ENCODE measurements at regions not wholly inside any gene's neighbourhood (a gene's known extent, or its start where the extent isn't known, plus 50 kb on each side); places are given as distances from the start of the nearest gene placed in this dataset.

DNA sequence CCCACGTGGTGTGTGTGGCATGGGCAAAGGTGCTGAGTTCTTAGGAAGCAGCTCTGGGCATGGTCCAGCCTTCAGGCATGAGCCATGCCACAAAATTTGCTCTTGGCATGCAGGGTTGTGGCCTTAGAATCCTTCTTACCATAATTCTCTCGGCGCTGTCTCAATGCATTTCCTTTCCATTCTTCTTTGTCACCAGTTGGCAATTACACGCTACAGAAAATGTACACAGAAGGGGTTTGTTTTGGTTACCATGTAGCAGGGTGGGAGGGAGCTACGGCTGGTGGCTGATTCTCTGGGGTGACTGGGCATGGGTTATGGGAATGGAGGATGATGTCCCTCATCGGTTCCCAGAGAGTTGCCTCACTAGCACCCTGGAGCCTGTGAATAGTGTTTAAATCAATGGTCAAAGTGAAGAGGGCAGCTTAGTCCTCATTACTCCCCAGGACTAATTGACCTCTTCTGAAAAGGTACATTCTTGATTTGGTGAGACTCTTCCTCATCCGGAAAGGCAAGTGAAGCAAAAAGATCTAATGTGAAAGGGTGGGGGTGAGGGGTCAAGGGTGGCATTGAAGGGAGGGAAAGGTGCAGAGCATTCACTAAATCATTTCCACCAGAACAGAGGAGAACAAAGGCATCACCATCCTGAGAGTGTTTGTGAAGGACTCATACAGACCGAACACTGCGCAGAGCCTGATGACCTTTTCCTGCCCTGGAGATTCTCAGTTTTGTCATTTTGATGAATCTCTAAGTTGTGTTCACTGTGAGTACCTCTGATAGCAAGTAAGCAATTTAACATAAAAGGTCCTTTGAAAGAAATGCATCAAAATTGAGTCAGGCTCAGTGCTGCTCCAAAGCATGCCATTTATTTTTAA, 199.8 kb upstream of the SFRP2 start:
- no peak for DNase-seq (ENCODE audit: low spot score)

DNA sequence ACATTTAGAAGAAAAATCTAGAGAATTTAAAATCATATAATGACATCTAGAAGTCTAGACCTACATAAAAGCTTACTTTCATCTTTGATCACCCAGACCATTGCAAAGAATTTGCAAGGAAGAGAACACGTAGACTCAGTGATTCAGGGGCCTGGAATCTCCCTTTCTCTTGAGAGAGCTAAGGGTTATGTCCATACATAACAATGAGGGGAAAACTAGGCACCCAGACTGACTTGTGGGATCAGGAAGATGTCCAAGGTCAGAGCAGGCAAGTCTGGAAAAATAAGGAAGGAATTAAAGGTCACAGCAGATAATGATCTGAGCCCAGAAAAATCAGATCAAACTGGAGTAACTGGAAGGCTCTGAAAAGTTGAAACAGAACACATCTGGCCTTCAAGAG, 198.4 kb upstream of the SFRP2 start:
- DNase-seq (ENCODE audit: low spot score), result no peak

GRCh38 chr4:153976954-153977353, 188.1 kb upstream of the SFRP2 start:
- no peak for DNase-seq (ENCODE audit: low spot score)

DNA sequence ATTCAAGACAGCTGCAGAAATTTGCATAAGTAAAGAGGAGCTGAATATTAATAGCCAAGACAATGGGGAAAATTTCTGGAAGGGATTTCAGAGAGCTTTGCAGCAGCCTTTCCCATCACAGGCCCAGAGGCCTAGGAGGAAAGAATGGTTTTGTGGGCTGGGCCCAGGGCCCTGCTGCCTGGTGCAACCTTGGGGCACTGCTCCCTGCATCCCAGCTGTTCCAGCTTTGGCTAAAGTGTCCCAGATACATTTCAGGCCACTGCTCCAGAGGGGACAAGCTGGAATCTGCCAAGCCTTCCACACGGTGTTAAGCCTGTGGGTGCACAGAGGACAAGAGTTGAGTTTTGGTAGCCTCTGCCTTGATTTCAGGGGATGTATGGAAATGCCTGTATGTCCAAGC, 185.6 kb upstream of the SFRP2 start:
- DNase-seq (ENCODE audit: low spot score), result no peak

GRCh38 chr4:153973942-153974341, 185.1 kb upstream of the SFRP2 start:
- DNase-seq (ENCODE audit: low spot score), result no peak

DNA sequence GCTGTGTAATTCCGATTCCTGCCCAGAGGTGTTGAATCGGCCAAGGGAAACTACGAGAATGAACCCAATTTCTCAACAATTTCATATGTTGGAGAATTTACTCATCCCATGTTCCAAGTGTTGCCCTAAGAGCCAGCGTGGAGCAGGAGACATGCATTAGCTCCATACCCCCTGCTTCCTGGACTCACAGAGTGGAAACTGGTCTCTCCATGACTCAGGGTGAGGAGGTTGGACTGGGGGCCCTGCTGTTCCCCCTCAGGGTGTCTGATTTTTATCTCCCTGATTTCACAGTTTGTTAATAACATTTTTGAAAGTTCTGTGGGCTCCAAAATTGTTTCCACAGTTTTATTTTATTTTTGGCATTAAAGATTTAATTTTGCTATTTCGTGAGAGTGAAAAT, 183.0 kb upstream of the SFRP2 start:
- DNase-seq (ENCODE audit: low spot score), result no peak

DNA sequence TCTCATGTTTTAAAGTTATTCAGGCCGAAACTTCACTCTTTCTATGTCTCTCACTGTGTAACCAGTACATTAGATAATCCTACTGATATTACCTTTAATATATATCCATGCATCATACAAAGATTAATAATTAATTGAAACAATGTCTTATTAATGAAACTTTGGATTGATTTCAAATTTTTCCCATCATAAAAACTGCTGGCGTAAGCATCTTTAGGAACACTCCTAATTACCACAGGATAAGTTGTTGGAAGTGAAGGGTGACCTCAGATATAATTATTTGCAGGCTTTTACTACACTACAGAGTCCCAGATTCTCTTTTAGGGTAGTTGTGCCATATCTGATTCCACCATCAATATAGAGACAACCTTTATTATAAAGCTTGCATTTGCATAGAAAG, 181.3 kb upstream of the SFRP2 start:
- no peak for DNase-seq (ENCODE audit: low spot score)

DNA sequence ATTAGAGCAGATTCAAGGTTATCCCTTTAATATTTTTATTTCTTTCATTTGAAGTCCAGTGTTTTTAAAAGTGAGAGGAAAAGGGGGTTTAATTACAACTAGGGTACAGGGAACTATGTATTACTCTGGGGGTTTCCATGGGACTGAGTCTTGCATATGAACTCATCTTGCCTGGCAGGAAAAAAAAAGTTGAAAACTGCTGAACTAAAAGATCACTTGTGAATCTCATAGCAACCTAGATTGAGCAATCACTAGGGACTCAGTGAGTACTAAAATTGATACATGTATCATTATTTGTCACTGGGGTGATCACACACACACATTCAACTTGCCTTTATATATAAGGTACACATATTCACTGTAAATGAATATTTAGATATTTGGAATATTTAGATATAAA, 180.7 kb upstream of the SFRP2 start:
- DNase-seq (ENCODE audit: low spot score), result no peak

DNA sequence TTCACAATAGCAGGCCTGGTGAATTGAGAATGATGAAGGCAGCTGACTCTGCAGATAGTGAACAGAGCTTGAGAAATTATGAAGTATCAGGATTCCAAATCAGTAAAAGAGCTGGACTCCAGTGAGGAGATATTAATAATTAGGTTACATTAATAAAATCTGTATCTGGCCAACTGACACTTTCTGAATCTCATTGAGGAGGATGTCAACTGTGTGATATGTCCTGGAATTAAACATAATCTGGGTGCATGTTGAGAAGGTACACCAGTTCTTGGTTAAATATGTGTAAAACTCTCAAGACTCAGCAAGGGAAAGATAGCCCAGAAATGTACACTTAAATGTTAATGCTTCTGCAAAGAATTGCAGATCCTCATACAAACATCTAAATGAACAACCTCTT, 177.8 kb upstream of the SFRP2 start:
- no peak for DNase-seq (ENCODE audit: low spot score)

DNA sequence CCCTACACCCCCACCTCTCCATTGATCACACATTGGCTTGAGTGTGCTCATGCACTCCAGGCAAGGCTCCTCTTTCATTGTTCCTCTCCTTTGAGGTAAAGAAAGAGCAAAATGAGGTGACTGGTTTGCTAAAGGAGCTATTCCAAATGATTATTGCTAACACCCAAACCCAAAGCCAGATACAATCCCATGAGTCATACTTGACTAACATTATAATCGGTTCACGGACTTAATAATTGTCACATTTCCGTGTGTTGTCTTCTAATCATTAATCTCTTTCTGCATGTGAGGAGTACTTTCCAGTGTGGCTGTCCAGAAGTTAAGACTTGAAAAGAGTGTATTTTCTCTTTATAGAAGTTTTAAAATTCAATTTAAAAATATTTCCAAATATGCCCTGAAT, 174.3 kb upstream of the SFRP2 start:
- no peak for DNase-seq (ENCODE audit: low spot score)

DNA sequence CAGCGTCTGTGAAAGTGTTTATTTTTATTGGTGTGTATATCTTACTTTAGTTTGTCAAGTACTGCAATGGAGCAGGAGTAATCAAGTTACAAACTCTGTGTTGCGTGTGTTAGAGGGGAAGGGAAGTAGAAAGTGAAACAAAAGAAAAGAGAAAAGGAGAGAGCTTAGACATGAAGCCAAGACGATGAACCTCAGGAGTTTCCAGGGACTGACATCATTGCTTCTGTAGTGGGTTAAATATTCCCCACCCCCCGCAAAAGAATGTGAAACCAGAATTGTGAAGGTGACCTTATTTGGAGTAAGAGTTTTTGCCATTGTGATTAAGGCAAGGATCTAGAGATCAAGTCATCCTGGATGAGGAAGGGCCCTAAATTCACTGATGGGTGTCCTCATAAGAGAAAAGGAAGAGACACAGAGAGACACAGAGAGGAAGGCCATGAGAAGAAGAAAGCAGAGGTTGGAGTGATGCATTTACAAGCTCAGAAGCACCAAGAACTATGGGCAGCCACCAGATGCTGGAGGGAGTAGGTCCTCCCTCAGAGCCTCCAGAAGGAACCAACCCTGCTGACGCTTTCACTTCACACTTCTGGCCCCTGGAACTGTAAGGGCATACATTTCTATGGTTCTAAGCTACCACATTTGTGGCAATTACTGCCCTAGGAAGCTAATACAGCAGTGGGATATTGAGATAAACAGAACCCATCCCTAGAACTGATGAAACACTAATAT, 173.6 kb upstream of the SFRP2 start:
- DNase-seq (ENCODE audit: low spot score), result no peak

DNA sequence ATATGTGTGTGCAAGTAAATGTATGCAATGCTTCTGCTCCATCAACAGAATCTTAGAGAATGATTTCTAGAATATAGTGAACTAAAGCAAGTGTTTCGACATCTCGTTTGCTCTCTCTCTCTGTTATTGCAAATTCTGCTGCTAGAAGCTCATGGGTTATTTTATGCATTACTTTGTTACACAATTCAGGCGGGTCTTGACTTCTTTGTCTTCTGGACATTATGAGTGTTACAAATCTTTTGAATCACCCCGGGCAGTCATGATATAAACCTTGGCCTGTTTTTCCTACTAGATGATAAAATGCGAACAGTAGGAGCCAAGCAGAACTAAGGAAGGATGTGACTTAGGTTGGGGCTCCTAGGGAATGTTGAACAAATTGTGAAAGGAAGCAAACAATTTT, 166.4 kb upstream of the SFRP2 start:
- DNase-seq (ENCODE audit: low spot score), result no peak

- DNase-seq (ENCODE audit: low spot score), result no peak
Measured at GRCh38 chr4:153954654-153955053, 165.8 kb upstream of the SFRP2 start.

- peak; percentile 83 for DNase-seq (ENCODE audit: low spot score)
Measured at GRCh38 chr4:153950100-153950979, 161.5 kb upstream of the SFRP2 start.

GRCh38 chr4:153948041-153948440, 159.2 kb upstream of the SFRP2 start:
- DNase-seq (ENCODE audit: low spot score), result no peak

GRCh38 chr4:153947124-153947523, 158.2 kb upstream of the SFRP2 start:
- no peak for DNase-seq (ENCODE audit: low spot score)

GRCh38 chr4:153945704-153946103, 156.8 kb upstream of the SFRP2 start:
- no peak for DNase-seq (ENCODE audit: low spot score)

- DNase-seq (ENCODE audit: low spot score), result no peak
Measured at GRCh38 chr4:153943738-153944415, 155.0 kb upstream of the SFRP2 start.

DNA sequence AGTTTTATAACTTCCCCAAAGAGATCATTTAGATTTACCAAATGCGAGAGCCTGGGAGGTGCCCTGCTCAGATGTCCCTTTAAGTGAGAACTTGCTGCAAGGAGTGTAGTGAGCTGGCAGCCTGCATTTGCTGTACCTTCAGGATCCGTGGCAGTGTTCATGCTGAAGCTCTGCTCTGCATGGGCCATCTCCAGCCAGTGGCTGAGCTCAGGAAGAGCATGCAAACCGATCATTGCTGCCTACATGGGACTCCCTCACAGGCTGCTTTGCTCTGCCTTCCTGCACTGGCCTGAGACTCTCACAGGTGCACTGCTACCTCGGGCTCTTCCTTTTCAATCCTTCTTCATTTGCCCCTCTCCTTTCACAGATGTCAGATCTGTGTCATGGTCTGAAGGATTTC, 152.0 kb upstream of the SFRP2 start:
- DNase-seq (ENCODE audit: low spot score), result no peak

- DNase-seq (ENCODE audit: low spot score), result no peak
Measured at GRCh38 chr4:153939570-153939969, 150.7 kb upstream of the SFRP2 start.

DNA sequence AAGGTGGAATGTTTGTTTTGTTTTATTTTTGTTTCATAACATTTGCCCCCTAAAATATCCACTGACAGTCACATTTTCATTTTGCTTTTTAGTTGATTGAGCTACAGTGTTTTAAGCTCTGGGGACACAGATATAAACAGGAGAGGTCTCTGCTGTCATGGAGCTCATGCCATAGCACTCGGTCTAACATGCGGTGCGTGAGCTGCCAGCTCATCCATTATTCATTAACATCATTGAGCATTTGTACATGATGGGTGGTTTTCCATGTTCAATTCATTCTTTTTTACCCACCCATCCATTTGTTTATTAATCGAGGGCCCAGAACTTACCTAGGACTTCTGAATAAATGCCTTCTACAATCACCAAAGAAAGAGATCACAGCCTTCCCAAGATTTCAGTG, 150.1 kb upstream of the SFRP2 start:
- no peak for DNase-seq (ENCODE audit: low spot score)

- no peak for DNase-seq (ENCODE audit: low spot score)
Measured at GRCh38 chr4:153937289-153937688, 148.4 kb upstream of the SFRP2 start.
